ENCODE measurements at regions not wholly inside any gene's neighbourhood (a gene's known extent, or its start where the extent isn't known, plus 50 kb on each side); places are given as distances from the start of the nearest gene placed in this dataset.
"Not testable (repeated sequence)": the region's sequence is repeated elsewhere in the genome, so short reads cannot be mapped to it uniquely, and the experiment has no call there.

DNA sequence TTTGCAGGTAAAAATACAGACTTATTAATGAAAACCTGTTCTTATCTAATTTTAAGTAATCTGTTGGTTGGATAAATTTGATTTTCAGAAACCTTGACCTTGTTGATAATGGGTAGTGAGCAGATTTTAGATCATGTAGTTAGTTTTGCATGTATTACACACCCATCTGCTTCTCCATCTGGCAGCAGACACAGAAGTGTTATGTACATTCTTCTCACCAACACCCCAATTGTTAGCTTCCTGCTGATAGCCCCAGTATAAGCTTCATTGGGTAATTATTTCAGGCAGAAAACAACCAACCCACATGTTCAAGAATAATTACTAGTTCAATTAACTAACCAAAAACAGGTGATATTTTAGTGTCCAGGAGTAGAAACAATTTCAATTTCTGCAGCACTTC, 1740.5 kb upstream of the AGA start:
- DNase-seq (ENCODE audit: low spot score), result no peak
- intact Hi-C loops (cut with DNase I), result no loop called here

DNA sequence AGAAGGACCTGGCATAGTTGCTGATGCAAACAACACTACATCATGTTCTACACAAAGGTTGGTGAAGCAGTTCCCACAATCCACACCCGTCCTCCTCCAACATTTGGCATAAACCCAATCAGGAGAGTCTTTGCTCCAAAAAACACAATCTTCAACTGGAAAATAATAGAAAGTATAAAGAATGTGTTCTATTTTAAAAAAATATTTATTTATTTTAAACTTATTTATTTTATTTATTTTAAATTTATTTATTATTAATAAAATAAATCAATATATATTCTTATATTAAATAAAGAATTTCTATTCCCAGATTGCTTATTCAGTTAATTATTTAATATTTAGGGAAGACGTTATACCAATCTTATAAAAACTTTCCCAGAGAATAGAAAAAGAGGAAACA, 1753.7 kb upstream of the AGA start:
- intact Hi-C loops (cut with DNase I), result no loop called here

GRCh38 chr4:179196511-179196910, 1754.3 kb upstream of the AGA start:
- intact Hi-C loops (cut with DNase I), result no loop called here
- DNase-seq (ENCODE audit: low spot score), result no peak

More for the DNA sequence above, 1753.7 kb upstream of the AGA start:
- no peak for DNase-seq (ENCODE audit: low spot score)

DNA sequence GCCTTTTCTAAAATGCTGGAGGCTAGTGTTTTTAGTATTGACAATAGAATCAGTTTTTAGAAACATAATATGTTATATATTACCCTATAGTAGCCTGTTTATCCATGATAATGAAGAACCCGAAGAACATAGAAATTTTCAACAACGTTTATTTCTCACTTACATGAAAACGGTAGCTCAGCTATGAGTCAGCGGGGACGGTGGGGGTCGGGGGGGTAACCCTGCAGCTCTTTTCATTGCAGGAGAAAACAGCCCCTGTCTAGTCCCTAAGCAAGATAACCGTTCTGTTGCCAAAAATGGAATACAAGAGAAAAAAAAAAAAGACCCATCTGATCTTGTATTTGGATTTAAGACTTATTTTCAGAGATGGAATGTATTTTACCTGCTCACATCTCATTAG, 1758.4 kb upstream of the AGA start:
- intact Hi-C loops (cut with DNase I), result no loop called here
- DNase-seq (ENCODE audit: low spot score), result no peak

- DNase-seq (ENCODE audit: low spot score), result no peak
- intact Hi-C loops (cut with DNase I), result no loop called here
Measured at GRCh38 chr4:179225594-179225993, 1783.4 kb upstream of the AGA start.

DNA sequence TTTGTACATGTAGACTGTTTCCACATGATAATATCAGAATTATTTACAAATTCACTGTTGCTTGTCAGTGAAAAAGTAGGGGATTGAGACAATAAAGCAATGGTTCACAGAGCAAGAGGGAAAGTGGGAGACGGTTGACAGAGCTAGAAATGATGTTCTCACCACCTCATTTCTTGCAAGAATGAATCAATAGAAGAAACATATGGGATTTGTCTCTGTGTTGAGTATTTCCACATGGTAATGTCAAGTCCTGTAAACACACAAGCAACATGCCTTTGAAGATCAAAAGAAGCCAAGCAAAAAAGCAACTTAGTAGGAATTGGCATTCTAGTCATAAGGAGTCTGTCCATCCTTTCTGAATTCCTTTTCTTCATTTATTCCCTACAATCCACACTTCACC, 1806.6 kb upstream of the AGA start:
- intact Hi-C loops (cut with DNase I), result no loop called here

GRCh38 chr4:179268791-179269190, 1826.6 kb upstream of the AGA start:
- intact Hi-C loops (cut with DNase I), result no loop called here
- DNase-seq (ENCODE audit: low spot score), result no peak

More for the DNA sequence above, 1806.6 kb upstream of the AGA start:
- DNase-seq (ENCODE audit: low spot score), result no peak

DNA sequence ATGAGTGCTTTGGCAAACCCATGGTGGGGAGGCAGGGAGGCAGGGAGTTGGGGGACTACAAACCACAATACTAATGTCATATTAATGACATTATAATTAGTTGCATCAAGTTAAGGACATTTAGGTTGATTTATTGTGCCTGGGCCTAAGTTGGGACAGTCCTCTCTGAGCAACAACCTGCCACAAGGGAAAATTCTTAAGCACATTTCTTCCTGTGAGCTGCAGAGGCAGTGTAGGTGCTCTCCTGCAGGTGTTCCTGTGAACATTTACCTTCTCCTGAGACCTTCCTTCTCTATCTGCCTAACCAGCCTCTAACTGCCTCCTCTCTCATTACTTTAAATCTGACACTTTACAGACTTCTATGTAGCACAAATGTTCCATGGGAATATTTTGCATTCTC, 1830.0 kb upstream of the AGA start:
- DNase-seq (ENCODE audit: low spot score), result no peak
- intact Hi-C loops (cut with DNase I), result no loop called here

DNA sequence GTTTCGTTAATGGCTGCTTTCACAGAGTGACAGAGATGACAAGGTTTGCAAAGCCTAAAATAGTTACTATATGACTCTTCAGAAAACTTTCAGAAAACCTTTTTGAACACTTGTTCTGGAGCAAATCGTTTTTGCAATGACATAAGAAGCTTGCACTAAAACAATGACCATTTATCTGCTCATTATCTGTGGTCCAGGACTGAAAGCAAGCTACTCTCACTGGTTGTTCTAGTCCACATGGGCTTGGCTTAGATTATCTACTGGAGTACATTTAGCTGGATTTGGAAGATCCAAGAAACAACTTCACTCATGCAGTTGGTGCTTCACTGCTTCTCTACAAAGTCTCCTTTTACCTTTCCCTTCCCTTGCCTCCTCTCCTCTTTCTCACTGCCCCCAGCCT, 1836.4 kb upstream of the AGA start:
- DNase-seq (ENCODE audit: low spot score), result no peak
- intact Hi-C loops (cut with DNase I), result no loop called here

- intact Hi-C loops (cut with DNase I), result no loop called here
- no peak for DNase-seq (ENCODE audit: low spot score)
Measured at GRCh38 chr4:179285696-179286095, 1843.5 kb upstream of the AGA start.

DNA sequence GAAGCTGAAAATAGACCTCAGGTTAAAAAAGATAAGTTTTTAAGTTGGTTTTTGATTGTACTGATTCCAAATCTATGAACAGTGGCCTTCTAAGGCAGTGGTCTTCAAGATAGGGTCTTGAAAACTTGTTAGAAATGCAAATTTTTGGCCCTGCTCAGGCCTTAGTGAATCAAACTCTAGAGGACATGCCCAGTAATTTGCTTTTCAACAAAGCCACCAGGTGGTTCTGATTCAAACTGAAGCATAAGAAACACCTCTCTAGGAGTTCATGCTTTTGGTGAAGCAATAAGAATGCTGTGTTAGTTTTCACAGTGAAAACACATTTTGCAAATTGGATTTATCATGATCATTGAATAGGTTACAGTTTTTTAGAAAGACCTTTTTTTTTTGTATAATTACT, 1849.4 kb upstream of the AGA start:
- no peak for DNase-seq (ENCODE audit: low spot score)
- intact Hi-C loops (cut with DNase I), result no loop called here

- intact Hi-C loops (cut with DNase I), result no loop called here
- DNase-seq (ENCODE audit: low spot score), result no peak
Measured at GRCh38 chr4:179292468-179292867, 1850.2 kb upstream of the AGA start.

- intact Hi-C loops (cut with DNase I), result no loop called here
- DNase-seq (ENCODE audit: low spot score), result no peak
Measured at GRCh38 chr4:179307297-179308136, 1865.3 kb upstream of the AGA start.

DNA sequence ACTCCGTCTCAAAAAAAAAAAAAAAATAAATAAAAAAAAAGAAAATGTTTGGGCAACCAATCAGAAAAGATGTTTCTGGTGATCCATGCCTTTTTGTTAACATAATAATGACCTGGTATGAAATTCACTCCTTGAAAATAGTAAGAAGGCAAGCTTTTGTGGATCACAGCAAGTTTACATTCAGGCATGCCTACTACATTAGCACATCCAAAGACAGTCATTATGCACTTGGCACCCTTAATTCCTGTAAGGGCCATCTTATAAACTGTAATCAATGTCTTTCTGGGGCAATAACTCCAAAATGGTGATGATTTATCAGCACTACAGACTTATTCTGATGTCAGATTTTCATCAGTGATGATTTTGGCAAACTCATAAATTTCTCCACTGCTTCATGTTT, 1871.6 kb upstream of the AGA start:
- DNase-seq (ENCODE audit: low spot score), result no peak
- intact Hi-C loops (cut with DNase I), result no loop called here

DNA sequence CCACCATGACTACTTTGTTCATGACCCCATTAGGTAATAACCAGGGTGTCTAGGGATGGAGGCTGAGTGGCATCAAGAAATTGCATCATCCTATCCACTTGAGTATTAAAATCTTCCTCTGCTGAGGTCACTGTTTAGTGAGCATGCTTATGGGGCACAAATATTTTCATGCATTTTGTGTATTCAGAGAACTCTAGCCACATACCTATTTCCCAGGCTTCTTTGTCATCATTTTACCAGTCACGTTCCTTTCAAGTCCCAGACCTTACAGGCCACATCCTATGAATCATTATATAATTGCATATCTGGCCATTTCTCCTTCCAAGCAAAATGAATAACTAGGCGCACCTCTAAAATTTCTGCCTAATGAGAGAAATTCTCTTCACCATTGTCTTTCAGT, 1882.9 kb upstream of the AGA start:
- intact Hi-C loops (cut with DNase I), result no loop called here
- DNase-seq (ENCODE audit: low spot score), result no peak

DNA sequence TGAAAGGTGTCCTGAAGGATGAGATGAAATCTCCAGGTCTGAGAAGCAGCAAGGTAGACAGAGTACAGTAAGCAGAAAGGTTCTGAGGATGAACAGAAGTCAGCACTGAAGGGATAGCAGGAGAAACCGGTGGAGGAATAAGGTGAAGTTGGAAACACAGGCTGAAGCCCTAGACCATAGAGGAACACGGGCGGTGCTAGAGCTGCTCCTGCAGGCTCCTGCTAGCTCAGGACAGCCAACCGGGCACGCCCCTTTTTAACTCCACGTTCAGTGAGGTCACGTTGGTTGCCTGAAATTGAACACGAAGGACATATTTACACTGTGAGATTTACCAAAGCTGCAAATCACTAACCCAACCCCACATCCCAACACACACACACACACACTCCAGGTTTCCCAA, 1886.4 kb upstream of the AGA start:
- DNase-seq (ENCODE audit: low spot score), result no peak
- intact Hi-C loops (cut with DNase I), result no loop called here

GRCh38 chr4:179331362-179331761, 1889.1 kb upstream of the AGA start:
- DNase-seq (ENCODE audit: low spot score), result no peak
- intact Hi-C loops (cut with DNase I), result no loop called here

- intact Hi-C loops (cut with DNase I), result no loop called here
- DNase-seq (ENCODE audit: low spot score), result no peak
Measured at GRCh38 chr4:179344861-179345260, 1902.6 kb upstream of the AGA start.

DNA sequence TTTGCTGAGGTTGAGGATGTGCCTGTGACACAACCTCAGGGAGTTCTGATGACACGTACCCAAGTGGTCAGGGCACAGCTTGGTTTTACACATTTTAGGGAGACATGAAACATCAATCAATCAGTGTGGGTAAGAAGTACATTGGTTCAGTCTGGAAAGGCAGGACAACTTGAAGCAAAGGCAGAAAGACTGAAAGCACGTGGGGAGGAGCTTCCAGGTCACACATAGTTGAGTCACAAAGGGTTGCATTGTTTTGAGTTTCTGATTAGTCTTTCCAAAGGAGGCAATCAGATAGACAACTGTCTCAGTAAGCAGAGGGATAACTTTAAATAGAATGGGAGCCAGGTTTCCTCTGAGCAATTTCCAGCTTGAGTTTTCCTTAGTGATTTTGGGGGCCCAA, 1910.0 kb upstream of the AGA start:
- intact Hi-C loops (cut with DNase I), result no loop called here
- no peak for DNase-seq (ENCODE audit: low spot score)

GRCh38 chr4:179353786-179354185, 1911.5 kb upstream of the AGA start:
- intact Hi-C loops (cut with DNase I), result no loop called here

GRCh38 chr4:179361978-179362486, 1919.8 kb upstream of the AGA start:
- DNase-seq (ENCODE audit: low spot score), result no peak
- intact Hi-C loops (cut with DNase I), result no loop called here

More at GRCh38 chr4:179353786-179354185, 1911.5 kb upstream of the AGA start:
- no peak for DNase-seq (ENCODE audit: low spot score)

- DNase-seq (ENCODE audit: low spot score); intact Hi-C loops (cut with DNase I): not testable (repeated sequence)
Measured at GRCh38 chr4:179365932-179366331, 1923.7 kb upstream of the AGA start.
